ENCODE measurements at regions not wholly inside any gene's neighbourhood (a gene's known extent, or its start where the extent isn't known, plus 50 kb on each side); places are given as distances from the start of the nearest gene placed in this dataset.

DNA sequence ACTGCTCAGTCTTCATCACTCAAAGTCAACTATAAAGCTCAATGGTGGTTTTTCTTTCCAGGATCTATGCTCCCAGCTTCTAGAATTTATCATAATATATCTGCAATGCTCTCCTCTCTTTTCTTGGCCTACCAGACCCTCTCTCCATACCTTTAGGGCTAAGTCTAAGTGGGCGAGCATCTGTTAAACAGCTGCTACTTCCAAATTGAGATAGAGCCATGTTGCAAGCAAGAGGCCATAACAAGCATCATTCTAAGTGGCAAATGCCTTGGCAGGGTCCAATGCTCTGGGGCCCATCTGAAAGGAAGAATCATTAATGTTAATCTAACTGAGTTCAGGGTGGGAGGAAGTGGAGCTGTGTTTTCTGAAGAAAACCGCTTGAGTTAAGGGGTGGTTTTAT, 324.0 kb downstream of the TLR4 start:
- Histone ChIP-seq H3K9me3 (ENCODE audit: control insufficient read depth, low read length) (no peaks in the 10 kb centered on the region), H3K36me3 (ENCODE audit: control insufficient read depth, insufficient read depth, low read length) (no peaks in the 10 kb centered on the region), H3K4me1 (ENCODE audit: control insufficient read depth, insufficient read depth, low read length, poor library complexity, severe bottlenecking) (no peaks in the 10 kb centered on the region), H3K4me3 (ENCODE audit: extremely low read depth, insufficient read depth, low read length, poor library complexity, severe bottlenecking) (no peak overlapping the region), H3K27ac (ENCODE audit: low read depth, low read length, severe bottlenecking) (no peak overlapping the region)
- 100% methylated on average over 1 of the region's 2 CpGs; no CpG with 5 or more reads in 1 of the 2 experiments for WGBS, 2 experiments (ENCODE audit: insufficient coverage in 2 of 2)

DNA sequence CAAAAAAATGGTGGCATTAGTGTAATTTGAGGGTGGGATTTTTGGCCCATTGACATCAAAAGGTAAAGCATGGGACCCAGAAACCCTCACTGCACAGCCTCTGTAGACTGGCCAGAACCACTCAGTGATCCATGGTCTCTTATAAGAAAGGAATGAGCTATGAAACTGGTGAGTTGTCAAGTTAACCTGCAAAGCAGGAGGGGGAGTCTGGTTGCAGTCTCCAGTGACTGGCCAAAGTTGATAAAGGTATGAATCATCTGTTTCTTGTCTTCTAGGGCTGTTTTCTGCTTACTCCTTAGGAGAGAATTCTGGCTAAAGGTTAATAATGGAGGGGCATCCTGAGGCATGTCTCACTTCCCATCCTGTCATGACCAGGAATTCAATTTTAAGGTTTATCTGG, 325.2 kb downstream of the TLR4 start:
- Histone ChIP-seq H3K27ac (ENCODE audit: low read depth, low read length, severe bottlenecking) (no peak overlapping the region), H3K4me3 (ENCODE audit: extremely low read depth, insufficient read depth, low read length, poor library complexity, severe bottlenecking) (no peak overlapping the region), H3K9me3 (ENCODE audit: control insufficient read depth, low read length) (no peaks in the 10 kb centered on the region), H3K4me1 (ENCODE audit: control insufficient read depth, insufficient read depth, low read length, poor library complexity, severe bottlenecking) (no peaks in the 10 kb centered on the region), H3K36me3 (ENCODE audit: control insufficient read depth, insufficient read depth, low read length) (no peaks in the 10 kb centered on the region)

DNA sequence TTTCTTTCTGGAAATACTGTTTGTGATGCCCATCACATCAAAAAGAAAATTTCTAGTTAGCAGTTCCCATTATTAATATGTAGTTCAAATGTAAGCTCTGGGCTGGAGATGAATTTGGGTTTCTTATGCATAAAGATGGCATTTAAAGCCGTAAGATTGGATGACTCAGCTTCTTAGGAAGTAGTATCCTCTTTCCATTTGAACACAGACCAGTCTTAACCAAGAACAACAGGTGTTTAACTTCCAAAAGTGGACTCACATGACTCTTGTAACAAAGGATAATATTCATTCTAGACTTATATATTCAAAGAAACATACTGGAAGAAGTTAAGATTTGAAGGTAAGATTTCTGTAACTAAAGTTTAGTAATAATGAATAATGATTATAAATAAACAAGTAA, 330.5 kb downstream of the TLR4 start:
- Histone ChIP-seq H3K4me3 (ENCODE audit: extremely low read depth, insufficient read depth, low read length, poor library complexity, severe bottlenecking) (no peak overlapping the region), H3K36me3 (ENCODE audit: control insufficient read depth, insufficient read depth, low read length) (no peaks in the 10 kb centered on the region), H3K27ac (ENCODE audit: low read depth, low read length, severe bottlenecking) (no peak overlapping the region), H3K9me3 (ENCODE audit: control insufficient read depth, low read length) (no peaks in the 10 kb centered on the region), H3K4me1 (ENCODE audit: control insufficient read depth, insufficient read depth, low read length, poor library complexity, severe bottlenecking) (no peaks in the 10 kb centered on the region)
- WGBS, 2 experiments (ENCODE audit: insufficient coverage in 2 of 2) = no CpG with 5 or more reads among the region's 1 CpG

DNA sequence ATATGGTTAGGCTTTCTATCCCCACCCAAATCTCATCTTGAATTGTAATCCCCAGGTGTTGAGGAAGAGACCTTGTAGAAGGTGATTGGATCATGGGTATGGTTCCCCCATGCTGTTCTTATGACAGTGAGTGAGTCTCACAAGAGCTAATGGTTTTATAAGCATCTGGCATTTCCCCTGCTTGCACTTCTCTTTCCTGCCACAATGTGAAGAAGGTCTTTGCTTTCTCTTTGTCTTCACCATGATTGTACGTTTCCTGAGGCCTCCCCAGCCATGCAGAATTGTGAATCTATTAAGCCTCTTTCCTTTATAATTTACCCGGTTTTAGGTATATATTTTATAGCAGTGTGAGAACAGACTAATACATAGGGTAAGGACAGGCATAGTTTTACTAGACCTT, 334.5 kb downstream of the TLR4 start:
- Histone ChIP-seq H3K36me3 (ENCODE audit: control insufficient read depth, insufficient read depth, low read length) (no peaks in the 10 kb centered on the region), H3K27ac (ENCODE audit: low read depth, low read length, severe bottlenecking) (no peak overlapping the region), H3K4me1 (ENCODE audit: control insufficient read depth, insufficient read depth, low read length, poor library complexity, severe bottlenecking) (no peaks in the 10 kb centered on the region), H3K9me3 (ENCODE audit: control insufficient read depth, low read length) (no peaks in the 10 kb centered on the region), H3K4me3 (ENCODE audit: extremely low read depth, insufficient read depth, low read length, poor library complexity, severe bottlenecking) (no peak overlapping the region)
- no CpG with 5 or more reads among the region's 2 CpGs for WGBS, 2 experiments (ENCODE audit: insufficient coverage in 2 of 2)

DNA sequence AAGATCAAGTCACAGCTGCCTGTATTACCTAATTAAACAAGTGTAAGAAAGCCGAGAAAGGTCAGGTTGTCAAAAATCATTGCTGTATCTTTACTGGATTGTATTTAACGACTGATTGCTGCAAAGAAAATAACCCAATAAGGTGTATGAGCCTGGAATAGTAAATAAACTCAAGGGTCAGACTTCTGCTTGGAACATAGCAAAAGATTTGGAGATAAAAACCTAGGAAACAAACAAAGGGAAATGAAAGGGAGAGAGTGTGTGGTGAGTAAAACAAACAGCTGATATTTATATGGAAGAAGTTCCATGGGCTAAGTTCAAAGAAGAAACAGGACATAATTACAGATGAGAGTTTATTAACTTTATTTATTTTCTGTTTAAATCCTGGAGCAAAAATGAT, 354.0 kb downstream of the TLR4 start:
- H3K9me3 ChIP-seq (ENCODE audit: control insufficient read depth, low read length) = no peaks in the 10 kb centered on the region
- no peaks in the 10 kb centered on the region for H3K36me3 ChIP-seq (ENCODE audit: control insufficient read depth, insufficient read depth, low read length)
- H3K4me1 ChIP-seq (ENCODE audit: control insufficient read depth, insufficient read depth, low read length, poor library complexity, severe bottlenecking) = no peaks in the 10 kb centered on the region
- no peak overlapping the region for H3K27ac ChIP-seq (ENCODE audit: low read depth, low read length, severe bottlenecking)
- H3K4me3 ChIP-seq (ENCODE audit: extremely low read depth, insufficient read depth, low read length, poor library complexity, severe bottlenecking) = no peak overlapping the region
- 60 to 71% methylated on average over 1 of the region's 2 CpGs for WGBS, 2 experiments (ENCODE audit: insufficient coverage in 2 of 2)

DNA sequence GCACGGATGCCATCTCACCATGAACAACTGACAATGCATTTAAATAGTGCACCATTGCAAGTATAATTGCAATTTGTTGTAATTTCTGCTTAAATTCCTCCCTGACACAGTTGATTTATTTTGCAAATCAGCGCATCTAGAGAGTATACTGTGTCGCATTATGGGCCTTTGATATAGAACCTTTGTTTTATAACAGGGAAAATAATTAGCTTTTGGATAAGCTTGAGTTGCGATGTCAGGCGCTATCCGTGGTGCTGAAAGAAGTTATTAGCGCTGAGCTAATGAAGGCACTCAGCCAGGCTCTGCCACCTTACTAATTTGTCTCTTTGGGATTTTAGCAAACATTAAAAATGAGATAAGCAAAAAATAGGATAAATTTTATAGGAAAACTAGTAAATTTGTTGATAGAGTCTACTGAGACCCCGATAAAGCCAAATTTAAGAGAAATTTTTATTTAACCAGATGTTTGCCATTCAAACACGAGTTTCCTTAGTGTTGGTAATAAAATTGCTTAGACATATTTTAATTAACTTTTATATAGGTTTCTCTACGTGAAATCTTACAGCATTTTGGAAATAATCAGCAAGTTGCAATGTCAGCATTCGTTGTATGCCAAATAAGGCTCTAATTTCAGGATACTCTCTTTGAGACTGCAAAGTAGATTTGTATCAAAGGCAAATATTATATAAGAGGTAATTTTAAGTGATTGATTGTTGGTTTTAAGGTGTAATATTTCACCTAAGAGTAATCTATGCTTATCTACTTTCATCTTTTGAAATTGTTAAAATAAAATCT, 355.5 kb downstream of the TLR4 start:
- Histone ChIP-seq H3K27ac (ENCODE audit: low read depth, low read length, severe bottlenecking) (no peak overlapping the region), H3K9me3 (ENCODE audit: control insufficient read depth, low read length) (no peaks in the 10 kb centered on the region), H3K4me3 (ENCODE audit: extremely low read depth, insufficient read depth, low read length, poor library complexity, severe bottlenecking) (no peak overlapping the region), H3K4me1 (ENCODE audit: control insufficient read depth, insufficient read depth, low read length, poor library complexity, severe bottlenecking) (no peaks in the 10 kb centered on the region), H3K36me3 (ENCODE audit: control insufficient read depth, insufficient read depth, low read length) (no peaks in the 10 kb centered on the region)
- 0 to 11% methylated on average over 3 of the region's 11 CpGs for WGBS, 2 experiments (ENCODE audit: insufficient coverage in 2 of 2)

DNA sequence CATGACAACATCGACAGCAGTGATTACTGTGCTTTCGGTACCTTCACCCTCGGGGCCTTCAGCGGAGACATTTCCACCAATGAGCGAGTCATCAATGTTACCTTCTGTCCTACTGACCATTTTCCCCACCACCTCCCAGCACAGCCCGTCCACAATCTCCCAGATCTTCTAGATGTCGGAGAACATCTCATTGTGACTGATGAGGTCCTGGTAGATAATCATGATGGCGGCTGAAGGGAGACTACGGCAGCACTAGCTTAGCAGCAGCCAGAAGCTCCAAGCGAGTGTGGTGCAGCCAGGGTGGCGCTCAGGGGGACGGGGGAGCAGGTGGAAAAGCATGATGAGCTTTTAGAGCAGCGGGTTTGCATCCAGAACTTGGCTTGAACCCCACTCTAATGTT, 379.0 kb downstream of the TLR4 start:
- H3K36me3 ChIP-seq (ENCODE audit: control insufficient read depth, insufficient read depth, low read length) = no peaks in the 10 kb centered on the region
- no peak overlapping the region for H3K4me3 ChIP-seq (ENCODE audit: extremely low read depth, insufficient read depth, low read length, poor library complexity, severe bottlenecking)
- no peaks in the 10 kb centered on the region for H3K4me1 ChIP-seq (ENCODE audit: control insufficient read depth, insufficient read depth, low read length, poor library complexity, severe bottlenecking)
- H3K9me3 ChIP-seq (ENCODE audit: control insufficient read depth, low read length) = no peaks in the 10 kb centered on the region
- WGBS, 2 experiments (ENCODE audit: insufficient coverage in 2 of 2) = 91 to 95% methylated on average over 9 to 12 of the region's 13 CpGs
- no peak overlapping the region for H3K27ac ChIP-seq (ENCODE audit: low read depth, low read length, severe bottlenecking)

DNA sequence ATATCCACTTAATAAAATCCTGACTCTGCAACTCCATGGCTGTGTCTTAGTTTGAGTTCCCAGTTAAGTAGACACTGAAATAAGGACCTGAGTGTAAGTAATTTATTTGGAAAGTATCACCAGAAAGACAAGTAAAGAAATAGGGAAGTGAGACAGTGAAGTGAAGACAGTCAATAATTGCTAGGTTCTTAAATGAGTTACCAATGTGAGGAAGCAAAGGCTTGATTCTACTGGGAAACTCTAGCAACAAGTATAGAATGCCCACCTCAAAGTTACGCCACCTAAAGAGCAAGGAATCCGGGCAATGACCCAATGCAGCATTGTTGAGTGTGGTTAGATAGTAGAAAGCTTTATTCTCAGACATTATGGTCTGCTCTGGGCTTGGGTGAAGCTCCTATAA, 383.9 kb downstream of the TLR4 start:
- WGBS, 2 experiments (ENCODE audit: insufficient coverage in 2 of 2) = 93 to 94% methylated on average over 2 of the region's 2 CpGs
- no peak overlapping the region for H3K27ac ChIP-seq (ENCODE audit: low read depth, low read length, severe bottlenecking)
- H3K9me3 ChIP-seq (ENCODE audit: control insufficient read depth, low read length) = no peaks in the 10 kb centered on the region
- H3K4me3 ChIP-seq (ENCODE audit: extremely low read depth, insufficient read depth, low read length, poor library complexity, severe bottlenecking) = no peak overlapping the region
- no peaks in the 10 kb centered on the region for H3K36me3 ChIP-seq (ENCODE audit: control insufficient read depth, insufficient read depth, low read length)
- H3K4me1 ChIP-seq (ENCODE audit: control insufficient read depth, insufficient read depth, low read length, poor library complexity, severe bottlenecking) = no peaks in the 10 kb centered on the region

DNA sequence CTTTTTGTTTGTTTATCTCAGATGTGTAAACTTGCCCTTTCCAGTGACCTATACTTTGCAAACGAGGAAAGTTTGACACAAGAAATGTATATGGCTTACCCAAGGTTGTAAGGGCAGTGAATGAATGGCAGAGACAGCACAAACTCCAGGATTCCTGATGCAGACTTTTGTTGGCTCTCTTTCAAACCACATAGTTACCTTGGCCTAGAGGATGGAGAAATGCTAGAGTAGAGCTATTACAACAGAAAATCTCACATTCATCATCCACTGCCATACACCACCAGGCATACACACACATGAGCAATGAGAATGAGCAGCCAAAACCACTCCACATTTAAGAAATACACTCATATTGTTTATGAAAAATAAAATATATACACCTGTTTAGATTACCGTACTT, 387.0 kb downstream of the TLR4 start:
- Histone ChIP-seq H3K4me3 (ENCODE audit: extremely low read depth, insufficient read depth, low read length, poor library complexity, severe bottlenecking) (no peak overlapping the region), H3K36me3 (ENCODE audit: control insufficient read depth, insufficient read depth, low read length) (no peaks in the 10 kb centered on the region), H3K27ac (ENCODE audit: low read depth, low read length, severe bottlenecking) (no peak overlapping the region), H3K4me1 (ENCODE audit: control insufficient read depth, insufficient read depth, low read length, poor library complexity, severe bottlenecking) (no peaks in the 10 kb centered on the region), H3K9me3 (ENCODE audit: control insufficient read depth, low read length) (no peaks in the 10 kb centered on the region)
- WGBS, 2 experiments (ENCODE audit: insufficient coverage in 2 of 2) = 83% methylated on average over 1 of the region's 2 CpGs; no CpG with 5 or more reads in 1 of the 2 experiments

DNA sequence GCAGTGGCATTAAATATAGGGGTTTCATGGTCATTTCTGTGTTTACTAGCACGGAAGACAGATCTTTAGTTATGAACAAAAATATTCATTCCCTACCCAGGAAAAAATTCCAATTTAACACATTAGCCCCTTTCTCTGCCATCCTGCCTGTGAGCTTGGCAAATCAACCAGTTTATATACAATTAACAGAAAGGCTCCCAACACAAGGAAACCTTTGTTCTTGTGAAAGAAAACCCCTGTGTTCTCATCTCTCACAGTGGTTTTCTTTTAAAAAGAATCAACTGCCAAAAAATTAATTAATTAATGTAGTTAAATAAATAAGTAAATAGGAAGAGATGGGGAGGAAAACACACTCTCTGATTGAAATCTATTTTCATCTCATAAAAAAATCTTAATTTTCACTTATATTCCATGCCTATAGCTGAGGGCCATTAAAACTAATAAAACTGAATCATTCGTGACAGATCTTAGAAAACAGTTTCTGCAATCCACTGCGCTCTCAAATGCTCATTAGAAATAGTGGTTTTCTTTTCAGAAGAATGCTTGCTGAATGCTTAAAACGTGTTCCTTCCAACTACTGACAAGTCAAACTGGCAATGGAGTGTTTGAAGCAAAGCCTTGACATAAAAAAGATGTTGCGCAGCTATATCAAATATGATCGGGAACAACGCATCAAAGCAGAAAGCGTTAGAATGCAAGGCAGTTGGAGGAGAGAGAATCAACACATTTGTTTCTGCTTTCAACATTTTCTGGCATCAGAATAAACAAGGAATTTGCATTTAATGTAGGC, 387.7 kb downstream of the TLR4 start:
- Histone ChIP-seq H3K4me1 (ENCODE audit: control insufficient read depth, insufficient read depth, low read length, poor library complexity, severe bottlenecking) (no peaks in the 10 kb centered on the region), H3K27ac (ENCODE audit: low read depth, low read length, severe bottlenecking) (no peak overlapping the region), H3K36me3 (ENCODE audit: control insufficient read depth, insufficient read depth, low read length) (no peaks in the 10 kb centered on the region), H3K9me3 (ENCODE audit: control insufficient read depth, low read length) (no peaks in the 10 kb centered on the region), H3K4me3 (ENCODE audit: extremely low read depth, insufficient read depth, low read length, poor library complexity, severe bottlenecking) (no peak overlapping the region)
- 84 to 96% methylated on average over 5 to 6 of the region's 8 CpGs for WGBS, 2 experiments (ENCODE audit: insufficient coverage in 2 of 2)

DNA sequence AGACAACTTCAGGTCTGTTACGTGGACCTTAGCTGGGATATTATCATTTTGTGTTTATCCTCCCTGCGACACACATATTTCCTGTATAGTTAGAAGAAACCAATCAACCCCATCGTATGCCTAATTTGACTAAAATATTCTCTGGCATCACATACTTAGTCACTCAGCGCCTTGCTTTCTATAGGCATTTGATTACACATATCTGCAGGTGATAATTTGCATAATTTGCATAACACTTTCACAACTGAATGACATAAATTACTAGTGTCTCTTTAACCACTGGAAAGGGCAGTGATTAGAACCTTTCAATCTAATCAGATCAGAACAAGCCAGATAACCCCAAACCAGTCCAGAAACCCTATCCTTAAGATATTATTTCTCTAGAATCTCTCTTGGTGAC, 390.2 kb downstream of the TLR4 start:
- H3K36me3 ChIP-seq (ENCODE audit: control insufficient read depth, insufficient read depth, low read length) = no peaks in the 10 kb centered on the region
- 90 to 92% methylated on average over 2 to 3 of the region's 4 CpGs for WGBS, 2 experiments (ENCODE audit: insufficient coverage in 2 of 2)
- H3K9me3 ChIP-seq (ENCODE audit: control insufficient read depth, low read length) = no peaks in the 10 kb centered on the region
- no peaks in the 10 kb centered on the region for H3K4me1 ChIP-seq (ENCODE audit: control insufficient read depth, insufficient read depth, low read length, poor library complexity, severe bottlenecking)
- H3K4me3 ChIP-seq (ENCODE audit: extremely low read depth, insufficient read depth, low read length, poor library complexity, severe bottlenecking) = no peak overlapping the region
- H3K27ac ChIP-seq (ENCODE audit: low read depth, low read length, severe bottlenecking) = no peak overlapping the region
